ENCODE measurements at regions not wholly inside any gene's neighbourhood (a gene's known extent, or its start where the extent isn't known, plus 50 kb on each side); places are given as distances from the start of the nearest gene placed in this dataset.

GRCh38 chr10:118967160-118967559 is 62.4 kb upstream of the NANOS1 start (continued):
- TF ChIP-seq, protein P1, sequence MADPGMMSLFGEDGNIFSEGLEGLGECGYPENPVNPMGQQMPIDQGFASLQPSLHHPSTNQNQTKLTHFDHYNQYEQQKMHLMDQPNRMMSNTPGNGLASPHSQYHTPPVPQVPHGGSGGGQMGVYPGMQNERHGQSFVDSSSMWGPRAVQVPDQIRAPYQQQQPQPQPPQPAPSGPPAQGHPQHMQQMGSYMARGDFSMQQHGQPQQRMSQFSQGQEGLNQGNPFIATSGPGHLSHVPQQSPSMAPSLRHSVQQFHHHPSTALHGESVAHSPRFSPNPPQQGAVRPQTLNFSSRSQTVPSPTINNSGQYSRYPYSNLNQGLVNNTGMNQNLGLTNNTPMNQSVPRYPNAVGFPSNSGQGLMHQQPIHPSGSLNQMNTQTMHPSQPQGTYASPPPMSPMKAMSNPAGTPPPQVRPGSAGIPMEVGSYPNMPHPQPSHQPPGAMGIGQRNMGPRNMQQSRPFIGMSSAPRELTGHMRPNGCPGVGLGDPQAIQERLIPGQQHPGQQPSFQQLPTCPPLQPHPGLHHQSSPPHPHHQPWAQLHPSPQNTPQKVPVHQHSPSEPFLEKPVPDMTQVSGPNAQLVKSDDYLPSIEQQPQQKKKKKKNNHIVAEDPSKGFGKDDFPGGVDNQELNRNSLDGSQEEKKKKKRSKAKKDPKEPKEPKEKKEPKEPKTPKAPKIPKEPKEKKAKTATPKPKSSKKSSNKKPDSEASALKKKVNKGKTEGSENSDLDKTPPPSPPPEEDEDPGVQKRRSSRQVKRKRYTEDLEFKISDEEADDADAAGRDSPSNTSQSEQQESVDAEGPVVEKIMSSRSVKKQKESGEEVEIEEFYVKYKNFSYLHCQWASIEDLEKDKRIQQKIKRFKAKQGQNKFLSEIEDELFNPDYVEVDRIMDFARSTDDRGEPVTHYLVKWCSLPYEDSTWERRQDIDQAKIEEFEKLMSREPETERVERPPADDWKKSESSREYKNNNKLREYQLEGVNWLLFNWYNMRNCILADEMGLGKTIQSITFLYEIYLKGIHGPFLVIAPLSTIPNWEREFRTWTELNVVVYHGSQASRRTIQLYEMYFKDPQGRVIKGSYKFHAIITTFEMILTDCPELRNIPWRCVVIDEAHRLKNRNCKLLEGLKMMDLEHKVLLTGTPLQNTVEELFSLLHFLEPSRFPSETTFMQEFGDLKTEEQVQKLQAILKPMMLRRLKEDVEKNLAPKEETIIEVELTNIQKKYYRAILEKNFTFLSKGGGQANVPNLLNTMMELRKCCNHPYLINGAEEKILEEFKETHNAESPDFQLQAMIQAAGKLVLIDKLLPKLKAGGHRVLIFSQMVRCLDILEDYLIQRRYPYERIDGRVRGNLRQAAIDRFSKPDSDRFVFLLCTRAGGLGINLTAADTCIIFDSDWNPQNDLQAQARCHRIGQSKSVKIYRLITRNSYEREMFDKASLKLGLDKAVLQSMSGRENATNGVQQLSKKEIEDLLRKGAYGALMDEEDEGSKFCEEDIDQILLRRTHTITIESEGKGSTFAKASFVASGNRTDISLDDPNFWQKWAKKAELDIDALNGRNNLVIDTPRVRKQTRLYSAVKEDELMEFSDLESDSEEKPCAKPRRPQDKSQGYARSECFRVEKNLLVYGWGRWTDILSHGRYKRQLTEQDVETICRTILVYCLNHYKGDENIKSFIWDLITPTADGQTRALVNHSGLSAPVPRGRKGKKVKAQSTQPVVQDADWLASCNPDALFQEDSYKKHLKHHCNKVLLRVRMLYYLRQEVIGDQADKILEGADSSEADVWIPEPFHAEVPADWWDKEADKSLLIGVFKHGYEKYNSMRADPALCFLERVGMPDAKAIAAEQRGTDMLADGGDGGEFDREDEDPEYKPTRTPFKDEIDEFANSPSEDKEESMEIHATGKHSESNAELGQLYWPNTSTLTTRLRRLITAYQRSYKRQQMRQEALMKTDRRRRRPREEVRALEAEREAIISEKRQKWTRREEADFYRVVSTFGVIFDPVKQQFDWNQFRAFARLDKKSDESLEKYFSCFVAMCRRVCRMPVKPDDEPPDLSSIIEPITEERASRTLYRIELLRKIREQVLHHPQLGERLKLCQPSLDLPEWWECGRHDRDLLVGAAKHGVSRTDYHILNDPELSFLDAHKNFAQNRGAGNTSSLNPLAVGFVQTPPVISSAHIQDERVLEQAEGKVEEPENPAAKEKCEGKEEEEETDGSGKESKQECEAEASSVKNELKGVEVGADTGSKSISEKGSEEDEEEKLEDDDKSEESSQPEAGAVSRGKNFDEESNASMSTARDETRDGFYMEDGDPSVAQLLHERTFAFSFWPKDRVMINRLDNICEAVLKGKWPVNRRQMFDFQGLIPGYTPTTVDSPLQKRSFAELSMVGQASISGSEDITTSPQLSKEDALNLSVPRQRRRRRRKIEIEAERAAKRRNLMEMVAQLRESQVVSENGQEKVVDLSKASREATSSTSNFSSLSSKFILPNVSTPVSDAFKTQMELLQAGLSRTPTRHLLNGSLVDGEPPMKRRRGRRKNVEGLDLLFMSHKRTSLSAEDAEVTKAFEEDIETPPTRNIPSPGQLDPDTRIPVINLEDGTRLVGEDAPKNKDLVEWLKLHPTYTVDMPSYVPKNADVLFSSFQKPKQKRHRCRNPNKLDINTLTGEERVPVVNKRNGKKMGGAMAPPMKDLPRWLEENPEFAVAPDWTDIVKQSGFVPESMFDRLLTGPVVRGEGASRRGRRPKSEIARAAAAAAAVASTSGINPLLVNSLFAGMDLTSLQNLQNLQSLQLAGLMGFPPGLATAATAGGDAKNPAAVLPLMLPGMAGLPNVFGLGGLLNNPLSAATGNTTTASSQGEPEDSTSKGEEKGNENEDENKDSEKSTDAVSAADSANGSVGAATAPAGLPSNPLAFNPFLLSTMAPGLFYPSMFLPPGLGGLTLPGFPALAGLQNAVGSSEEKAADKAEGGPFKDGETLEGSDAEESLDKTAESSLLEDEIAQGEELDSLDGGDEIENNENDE (IDR thresholded peaks at IDR 0.05; ENCODE audit: insufficient replicate concordance, low read length) = no peak
- TF ChIP-seq POU5F1 (IDR thresholded peaks at IDR 0.05; ENCODE audit: low read depth, low read length) (no peak), RFX5 (IDR thresholded peaks at IDR 0.05; ENCODE audit: borderline replicate concordance, low read depth, low read length) (no peak), GABPA (IDR thresholded peaks at IDR 0.05; ENCODE audit: borderline replicate concordance, insufficient read depth, low read length) (no peak), HDAC6 (IDR thresholded peaks at IDR 0.05; ENCODE audit: low read depth, low read length) (no peak)

All from H1 (cell line).